H1 (cell line): ENCODE measurements at regions not wholly inside any gene's neighbourhood (a gene's known extent, or its start where the extent isn't known, plus 50 kb on each side); places are given as distances from the start of the nearest gene placed in this dataset.

ENCODE experiments used
- CTCF ChIA-PET: fragments of 300-600 bp; sonication (Branson Sonifier 250); formaldehyde crosslinking; loops from one replicate; lab custom pipeline; 2021; ENCODE audit not compliant: partially characterized antibody; lab: Charles Lee
- POLR2A ChIA-PET: fragments of 300-600 bp; sonication (Branson Sonifier 250); formaldehyde crosslinking; loops from one replicate; lab custom pipeline; 2021; ENCODE audit warnings: inconsistent platforms; ENCODE audit not compliant: partially characterized antibody; lab: Charles Lee
- DNase-seq, 2 experiments: peaks; one replicate each; pipeline versions ENCODE4 v3.0.0 to v3.0.0-alpha.2; 2010 to 2022; ENCODE audit warnings: low spot score in 2 of 2, low read depth in 1 of 2, mixed read lengths in 1 of 2
- FAIRE-seq: peaks from 2 replicates; lab custom pipeline; 2011; peaks lifted over from hg19 to GRCh38; lab: Jason Lieb, UNC
- H2AFZ ChIP-seq: 2 replicates; pipeline ENCODE4 v1.8.1; 2012; ENCODE audit warnings: low read length, inconsistent platforms
- H2AK5ac ChIP-seq: 2 replicates; pipeline ENCODE4 v1.6.1; 2013; ENCODE audit warnings: low read depth, low read length
- H2BK120ac ChIP-seq: replicated peaks from 2 replicates; pipeline ENCODE3; 2013; ENCODE audit warnings: low read depth, low read length, inconsistent platforms
- H2BK12ac ChIP-seq: 2 replicates; pipeline ENCODE4 v1.6.1; 2013; ENCODE audit warnings: low read depth, low read length
- H2BK15ac ChIP-seq: 2 replicates; pipeline ENCODE4 v1.6.1; 2013; ENCODE audit warnings: low read length
- H2BK20ac ChIP-seq: 2 replicates; pipeline ENCODE4 v1.6.1; 2013; ENCODE audit warnings: low read length
- H2BK5ac ChIP-seq: 2 replicates; pipeline ENCODE4 v1.6.1; 2013; ENCODE audit warnings: low read depth, low read length
- H3K14ac ChIP-seq: 2 replicates; pipeline ENCODE4 v1.6.1; 2013; ENCODE audit warnings: inconsistent platforms; ENCODE audit not compliant: insufficient read length
- H3K18ac ChIP-seq: 2 replicates; pipeline ENCODE4 v1.6.1; 2013; ENCODE audit warnings: low read length; ENCODE audit errors: extremely low read depth
- H3K23ac ChIP-seq: 2 replicates; pipeline ENCODE4 v1.6.1; 2013; ENCODE audit warnings: inconsistent platforms; ENCODE audit not compliant: insufficient read length
- H3K23me2 ChIP-seq: 2 replicates; pipeline ENCODE4 v1.6.1; 2013; ENCODE audit warnings: low read depth, low read length
- H3K27ac ChIP-seq: 2 replicates; pipeline ENCODE4 v1.6.1; 2011; ENCODE audit warnings: low read depth, low read length, inconsistent platforms
- H3K27me3 ChIP-seq, 4 experiments: replicated peaks in 1 of 4; 1 replicate in 1 of 4; 2 replicates in 3 of 4; pipeline versions ENCODE4 v1.6.1 to v1.8.1; 2011 to 2013; ENCODE audit warnings: low read length in 3 of 4, mild to moderate bottlenecking in 3 of 4, inconsistent platforms in 2 of 4, mixed read lengths in 2 of 4, moderate library complexity in 1 of 4; ENCODE audit not compliant: control insufficient read depth in 3 of 4, insufficient read depth in 3 of 4; ENCODE audit errors: extremely low read depth in 1 of 4
- H3K36me3 ChIP-seq, 4 experiments: 2 replicates each; pipeline versions ENCODE4 v1.6.1 to v1.8.1; 2011 to 2013; ENCODE audit warnings: mild to moderate bottlenecking in 4 of 4, low read length in 3 of 4, moderate library complexity in 2 of 4, control low read depth in 1 of 4, inconsistent platforms in 1 of 4; ENCODE audit not compliant: insufficient read depth in 4 of 4, control insufficient read depth in 2 of 4
- H3K4ac ChIP-seq: replicated peaks from 2 replicates; pipeline ENCODE3; 2013; ENCODE audit warnings: low read length, low read depth, mixed read lengths, inconsistent platforms; ENCODE audit not compliant: insufficient read length
- H3K4me1 ChIP-seq, 4 experiments: replicated peaks in 1 of 4; 1 replicate in 1 of 4; 2 replicates in 3 of 4; pipeline versions ENCODE4 v1.6.1 to v1.8.1; 2011 to 2013; ENCODE audit warnings: low read length in 3 of 4, inconsistent platforms in 2 of 4, mixed read lengths in 1 of 4; ENCODE audit not compliant: insufficient read depth in 4 of 4, control insufficient read depth in 3 of 4
- H3K4me2 ChIP-seq, 2 experiments: 2 replicates each; pipeline versions ENCODE4 v1.6.1 to v1.8.1; 2011 to 2013; ENCODE audit warnings: low read depth in 2 of 2, low read length in 2 of 2, control low read depth in 1 of 2, inconsistent platforms in 1 of 2, mild to moderate bottlenecking in 1 of 2; ENCODE audit not compliant: insufficient read depth in 1 of 2
- H3K4me3 ChIP-seq, 4 experiments: fragments of 200-600, 300-600 bp in 1 of 4; sonication (generic), shearing (Covaris generic), sonication (Bioruptor Twin) in 1 of 4; 2 replicates each; pipeline versions ENCODE4 v1.5.1 to v1.8.1; 2011 to 2016; ENCODE audit warnings: low read length in 4 of 4, low read depth in 3 of 4, control low read depth in 2 of 4, inconsistent platforms in 2 of 4, mild to moderate bottlenecking in 2 of 4, mixed read lengths in 1 of 4, moderate library complexity in 1 of 4; ENCODE audit not compliant: insufficient read depth in 2 of 4; ENCODE audit errors: extremely low read depth in 1 of 4
- H3K56ac ChIP-seq: replicated peaks from 2 replicates; pipeline ENCODE3; 2013; ENCODE audit warnings: low read depth, mild to moderate bottlenecking, mixed read lengths, low read length, inconsistent platforms; ENCODE audit not compliant: insufficient read length
- H3K79me1 ChIP-seq: 2 replicates; pipeline ENCODE4 v1.6.1; 2013; ENCODE audit warnings: low read depth, low read length, control low read depth
- H3K79me2 ChIP-seq, 2 experiments: 2 replicates each; pipeline versions ENCODE4 v1.6.1 to v1.8.1; 2012 to 2013; ENCODE audit warnings: low read length in 2 of 2, mild to moderate bottlenecking in 2 of 2, inconsistent platforms in 1 of 2; ENCODE audit not compliant: insufficient read depth in 2 of 2, control insufficient read depth in 1 of 2
- H3K9ac ChIP-seq, 4 experiments: replicated peaks in 1 of 4; 1 replicate in 1 of 4; 2 replicates in 3 of 4; pipeline versions ENCODE4 v1.6.1 to v1.8.1; 2011 to 2013; ENCODE audit warnings: low read depth in 3 of 4, low read length in 3 of 4, control low read depth in 2 of 4, mild to moderate bottlenecking in 2 of 4, moderate library complexity in 2 of 4, inconsistent platforms in 1 of 4; ENCODE audit errors: extremely low read depth in 1 of 4
- H3K9me3 ChIP-seq, 2 experiments: 2 replicates each; pipeline versions ENCODE4 v1.6.1 to v1.8.1; 2012 to 2013; ENCODE audit warnings: mild to moderate bottlenecking in 2 of 2, moderate library complexity in 2 of 2, control low read depth in 1 of 2, inconsistent platforms in 1 of 2, low read depth in 1 of 2, low read length in 1 of 2, mixed read lengths in 1 of 2; ENCODE audit not compliant: insufficient read depth in 2 of 2
- H4K20me1 ChIP-seq, 2 experiments: replicated peaks in 1 of 2; 2 replicates each; pipeline versions ENCODE3 to v1.8.1; 2011 to 2013; ENCODE audit warnings: inconsistent platforms in 2 of 2, low read length in 2 of 2, mild to moderate bottlenecking in 1 of 2; ENCODE audit not compliant: insufficient read depth in 2 of 2, control insufficient read depth in 1 of 2
- H4K5ac ChIP-seq: 2 replicates; pipeline ENCODE4 v1.6.1; 2013; ENCODE audit warnings: low read length, low read depth, mixed read lengths, inconsistent platforms; ENCODE audit not compliant: insufficient read length
- H4K8ac ChIP-seq: 2 replicates; pipeline ENCODE4 v1.8.0; 2013; ENCODE audit warnings: mild to moderate bottlenecking, moderate library complexity, low read length, inconsistent platforms; ENCODE audit not compliant: insufficient read depth; ENCODE audit errors: extremely low read depth
- H4K91ac ChIP-seq: replicated peaks from 2 replicates; pipeline ENCODE3; 2013; ENCODE audit warnings: low read length, mixed read lengths, inconsistent platforms; ENCODE audit not compliant: insufficient read length
- RXRA ChIP-seq: IDR thresholded peaks from 2 replicates; pipeline ENCODE4 v1.6.1; 2011; ENCODE audit warnings: low read depth, mild to moderate bottlenecking, low read length, moderate library complexity; ENCODE audit not compliant: insufficient read depth
- WGBS, 2 experiments: shearing (Covaris generic) in 1 of 2; methylation state at CpG; one replicate each; pipeline versions ENCODE4 v1.1.6 to v1.1.7; 2013 to 2015; ENCODE audit warnings: low lambda C conversion rate in 2 of 2, mixed read lengths in 2 of 2, inconsistent platforms in 1 of 2, low coverage in 1 of 2, missing lambda C conversion rate in 1 of 2; ENCODE audit not compliant: insufficient replicate concordance in 2 of 2, insufficient coverage in 1 of 2, insufficient read length in 1 of 2; ENCODE audit errors: extremely low coverage in 1 of 2, missing lambda C conversion rate in 1 of 2; 5-methylcytosine and 5-hydroxymethylcytosine counted together

DNA sequence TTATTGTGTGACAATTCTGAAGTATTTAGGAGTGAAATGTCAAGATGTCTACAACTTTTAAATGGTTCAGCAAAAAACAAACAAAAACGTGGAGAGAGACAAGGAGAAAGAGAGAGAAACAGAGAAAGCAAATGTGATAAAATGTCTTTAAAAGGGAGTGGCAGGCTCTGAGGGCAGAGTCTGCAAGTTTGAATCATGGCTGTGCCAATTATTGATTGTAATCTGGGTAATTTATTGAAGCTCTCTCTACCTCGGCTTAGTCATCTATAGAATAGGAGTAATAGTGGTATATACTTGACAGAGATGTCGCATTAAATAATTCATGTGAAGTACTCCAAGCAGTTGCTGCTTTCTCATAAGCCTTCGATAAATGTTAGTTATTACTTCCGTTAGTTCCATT lies 61.3 kb upstream of the ARID1B start:
- no peak overlapping the region for H4K8ac ChIP-seq
- FAIRE-seq (no peak), DNase-seq (no peak)
- 82% methylated on average over 5 of the region's 5 CpGs; no CpG with 5 or more reads in 1 of the 2 experiments for WGBS, 2 experiments
- no peak overlapping the region for H3K27ac ChIP-seq
- H2BK120ac ChIP-seq = no peak overlapping the region
- H4K5ac ChIP-seq = no peak overlapping the region
- no peak overlapping the region for H3K56ac ChIP-seq
- no peaks in the 10 kb centered on the region for H3K9me3 ChIP-seq
- H2BK5ac ChIP-seq = no peak overlapping the region
- no peaks in the 10 kb centered on the region for H3K36me3 ChIP-seq
- no peak overlapping the region for H3K9ac ChIP-seq
- CTCF ChIA-PET = interaction anchor here (0.6 to 0.9 kb wide), 2 partner anchors 16 to 141 kb away, joined by 3 read pairs; no protein-coding TSS in a partner anchor
- H3K4me3 ChIP-seq = no peak overlapping the region
- H3K27me3 ChIP-seq = no peaks in the 10 kb centered on the region; a peak in 1 of 7 replicates
- no peak overlapping the region for H3K4me2 ChIP-seq
- H2BK12ac ChIP-seq = no peak overlapping the region
- POLR2A ChIA-PET = no interaction called here
- H3K18ac ChIP-seq = no peak overlapping the region
- no peak for TF ChIP-seq RXRA
- H4K91ac ChIP-seq = no peak overlapping the region
- H4K20me1 ChIP-seq = no peaks in the 10 kb centered on the region
- H3K4me1 ChIP-seq = peaks cover 9 to 16% (median 14%) of the 10 kb centered on the region in 4 experiments; a peak in 6 of 7 replicates
- H2BK20ac ChIP-seq = no peak overlapping the region
- no peak overlapping the region for H2AK5ac ChIP-seq
- no peak overlapping the region for H2AFZ ChIP-seq
- no peak overlapping the region for H2BK15ac ChIP-seq
- H3K79me1 ChIP-seq = no peaks in the 10 kb centered on the region
- H3K23me2 ChIP-seq = no peaks in the 10 kb centered on the region
- H3K14ac ChIP-seq = no peak overlapping the region
- no peak overlapping the region for H3K23ac ChIP-seq
- no peak overlapping the region for H3K4ac ChIP-seq
- H3K79me2 ChIP-seq = no peaks in the 10 kb centered on the region
